Endodermal cell (in vitro differentiated cells): ENCODE measurements at regions not wholly inside any gene's neighbourhood (a gene's known extent, or its start where the extent isn't known, plus 50 kb on each side); places are given as distances from the start of the nearest gene placed in this dataset.

Experiments used
- DNase-seq: peaks from one replicate; pipeline ENCODE4 v3.0.0-alpha.2; 2017
- H3K27ac ChIP-seq: 2 replicates; pipeline ENCODE4 v1.5.1; 2013; ENCODE audit warnings: mild to moderate bottlenecking, low read depth, low read length, moderate library complexity
- H3K27me3 ChIP-seq: 2 replicates; pipeline ENCODE4 v1.6.1; 2013; ENCODE audit warnings: mild to moderate bottlenecking, low read length, moderate library complexity; ENCODE audit not compliant: insufficient read depth, control insufficient read depth, poor library complexity, severe bottlenecking
- H3K36me3 ChIP-seq: 2 replicates; pipeline ENCODE4 v1.7.0; 2013; ENCODE audit warnings: mild to moderate bottlenecking, low read length, moderate library complexity; ENCODE audit not compliant: control insufficient read depth, insufficient read depth
- H3K4me1 ChIP-seq: one replicate; pipeline ENCODE4 v1.7.0; 2013; ENCODE audit warnings: low read length; ENCODE audit not compliant: control insufficient read depth, insufficient read depth
- H3K4me3 ChIP-seq: 2 replicates; pipeline ENCODE4 v1.5.1; 2013; ENCODE audit warnings: mild to moderate bottlenecking, low read length, moderate library complexity
- H3K9ac ChIP-seq: 2 replicates; pipeline ENCODE4 v1.6.1; 2013; ENCODE audit warnings: mild to moderate bottlenecking, low read length, moderate library complexity; ENCODE audit not compliant: poor library complexity, severe bottlenecking; ENCODE audit errors: extremely low read depth
- H3K9me3 ChIP-seq: 2 replicates; pipeline ENCODE4 v1.6.1; 2013; ENCODE audit warnings: mild to moderate bottlenecking, low read length, moderate library complexity; ENCODE audit not compliant: control insufficient read depth
- H3K27ac Mint-ChIP-seq: 2 replicates; pipeline ENCODE4 v1.8.0; 2020; ENCODE audit warnings: mixed read lengths
- H3K27me3 Mint-ChIP-seq: 2 replicates; pipeline ENCODE4 v1.8.0; 2021; ENCODE audit warnings: mild to moderate bottlenecking, mixed read lengths; ENCODE audit not compliant: insufficient read depth
- H3K36me3 Mint-ChIP-seq: 2 replicates; pipeline ENCODE4 v1.8.0; 2020; ENCODE audit warnings: low read depth, mixed read lengths
- H3K4me1 Mint-ChIP-seq: 2 replicates; pipeline ENCODE4 v1.8.0; 2020; ENCODE audit warnings: mixed read lengths
- H3K4me3 Mint-ChIP-seq: 2 replicates; pipeline ENCODE4 v1.8.0; 2020; ENCODE audit warnings: mild to moderate bottlenecking, moderate library complexity, mixed read lengths
- H3K9me3 Mint-ChIP-seq: 2 replicates; pipeline ENCODE4 v1.8.0; 2020; ENCODE audit warnings: mild to moderate bottlenecking, mixed read lengths
- CTCF ChIP-seq: fragments of 200-600 bp; sonication (generic); conservative IDR thresholded peaks from 2 replicates; pipeline ENCODE4 v1.5.0; 2021; ENCODE audit warnings: antibody characterized with exemption, mild to moderate bottlenecking
- WGBS, 2 experiments: methylation state at CpG; one replicate each; pipeline versions ENCODE4 v1.1.5 to v1.1.7; 2013; ENCODE audit warnings: missing lambda C conversion rate in 2 of 2, mixed read lengths in 1 of 2; ENCODE audit not compliant: insufficient coverage in 1 of 2, insufficient read length in 1 of 2; 5-methylcytosine and 5-hydroxymethylcytosine counted together

DNA sequence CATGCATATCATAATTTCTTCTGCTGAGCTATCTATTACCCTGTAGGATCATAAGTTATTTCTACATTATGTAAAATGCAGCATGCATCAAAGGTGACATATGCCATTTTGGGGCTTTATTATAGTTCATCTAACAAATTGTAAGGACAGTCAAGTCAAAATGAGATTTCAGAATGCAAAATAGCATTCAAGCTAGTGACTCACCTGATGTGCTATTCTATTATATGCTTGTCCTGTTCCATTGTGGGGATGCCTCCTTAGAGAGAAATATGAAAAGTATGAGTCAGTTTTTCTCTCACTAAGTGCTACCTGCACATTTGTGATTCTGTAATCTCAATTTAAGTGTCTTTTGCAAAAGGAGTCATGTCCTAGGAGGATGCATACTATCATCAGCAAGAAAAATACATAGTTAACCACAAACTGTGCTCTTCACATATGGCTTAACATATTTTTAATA is 647.0 kb upstream of the PCDH10 start:
- no peaks in the 10 kb centered on the region for H3K36me3 Mint-ChIP-seq
- no peak overlapping the region for H3K4me3 Mint-ChIP-seq
- H3K27ac Mint-ChIP-seq, result no peak overlapping the region
- H3K9me3 Mint-ChIP-seq, result no peaks in the 10 kb centered on the region
- no peaks in the 10 kb centered on the region for H3K27me3 Mint-ChIP-seq
- H3K4me3 ChIP-seq, result no peak overlapping the region
- H3K36me3 ChIP-seq, result no peaks in the 10 kb centered on the region
- H3K4me1 Mint-ChIP-seq, result peaks cover 3% of the 10 kb centered on the region
- H3K9me3 ChIP-seq, result no peaks in the 10 kb centered on the region
- no peaks in the 10 kb centered on the region for H3K27me3 ChIP-seq
- no peak overlapping the region for H3K9ac ChIP-seq
- no peak overlapping the region for H3K27ac ChIP-seq
- TF ChIP-seq CTCF, result no peak
- H3K4me1 ChIP-seq, result no peaks in the 10 kb centered on the region
- DNase-seq, result no peak

GRCh38 chr4:132504438-132504837 is 644.7 kb upstream of the PCDH10 start:
- H3K27me3 Mint-ChIP-seq, result no peaks in the 10 kb centered on the region
- Histone ChIP-seq H3K27ac (no peak overlapping the region), H3K4me3 (no peak overlapping the region), H3K36me3 (no peaks in the 10 kb centered on the region), H3K9ac (no peak overlapping the region), H3K27me3 (no peaks in the 10 kb centered on the region), H3K4me1 (no peaks in the 10 kb centered on the region), H3K9me3 (no peaks in the 10 kb centered on the region)
- H3K4me3 Mint-ChIP-seq, result no peak overlapping the region
- H3K9me3 Mint-ChIP-seq, result no peaks in the 10 kb centered on the region
- no peak for DNase-seq
- no peaks in the 10 kb centered on the region for H3K36me3 Mint-ChIP-seq
- whole genome bisulfite sequencing, 2 experiments, result 73 to 83% methylated on average over 2 of the region's 2 CpGs
- H3K27ac Mint-ChIP-seq, result no peak overlapping the region
- H3K4me1 Mint-ChIP-seq, result no peaks in the 10 kb centered on the region
- no peak for TF ChIP-seq CTCF

DNA sequence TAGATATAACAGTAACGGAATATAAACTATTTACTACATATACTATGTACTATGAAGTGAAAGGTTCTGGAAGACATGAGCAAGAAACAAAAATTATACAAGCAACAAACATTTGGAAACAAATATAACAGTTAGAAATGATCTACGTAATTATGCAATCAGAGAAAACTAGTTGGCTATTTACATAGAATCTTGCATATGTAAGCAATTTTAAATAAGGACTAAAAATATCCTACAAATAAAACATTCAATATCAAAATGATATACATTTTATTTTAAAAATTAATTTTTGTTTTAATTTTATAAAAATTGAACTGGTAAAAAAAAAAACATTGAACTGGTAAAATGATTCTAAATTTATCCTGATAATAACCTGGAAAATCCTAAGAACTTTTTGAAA is 642.5 kb upstream of the PCDH10 start:
- H3K27ac Mint-ChIP-seq, result no peak overlapping the region
- H3K36me3 Mint-ChIP-seq, result no peaks in the 10 kb centered on the region
- DNase-seq, result no peak
- H3K9me3 ChIP-seq, result no peaks in the 10 kb centered on the region
- H3K27me3 ChIP-seq, result no peaks in the 10 kb centered on the region
- no CpG with 5 or more reads among the region's 2 CpGs for WGBS, 2 experiments
- no peaks in the 10 kb centered on the region for H3K36me3 ChIP-seq
- H3K4me3 ChIP-seq, result no peak overlapping the region
- peaks cover 7% of the 10 kb centered on the region for H3K4me1 Mint-ChIP-seq
- no peaks in the 10 kb centered on the region for H3K9me3 Mint-ChIP-seq
- no peak overlapping the region for H3K27ac ChIP-seq
- H3K4me1 ChIP-seq, result no peaks in the 10 kb centered on the region
- no peak for TF ChIP-seq CTCF
- H3K27me3 Mint-ChIP-seq, result no peaks in the 10 kb centered on the region
- H3K4me3 Mint-ChIP-seq, result no peak overlapping the region
- H3K9ac ChIP-seq, result no peak overlapping the region
